HepG2 (cell line): ENCODE measurements at regions not wholly inside any gene's neighbourhood (a gene's known extent, or its start where the extent isn't known, plus 50 kb on each side); places are given as distances from the start of the nearest gene placed in this dataset.

Experiments
- ATAC-seq: fragments of 200-7000 bp; cut with Tn5 transposase; 3 replicates; pipeline ENCODE4 v1.9.1; 2020; ENCODE audit warnings: mild to moderate bottlenecking, moderate library complexity
- BruUV-seq: library from RNA; stranded (reverse); fragments of 400-500 nt; replicated peaks from 2 replicates; lab custom pipeline; 2021; lab: Mats Ljungman, UMichigan
- CTCF ChIA-PET: fragments of 300-600 bp; formaldehyde crosslinking; extraction: SDS; loops from one replicate; lab custom pipeline; 2021; ENCODE audit warnings: low total read pairs, inconsistent platforms, low intra/inter-chr PET ratio; lab: Yijun Ruan, JAX
- POLR2A ChIA-PET: fragments of 350-600 bp; sonication (Branson Sonifier 250); formaldehyde crosslinking; loops from one replicate; lab custom pipeline; 2020; ENCODE audit warnings: antibody characterized with exemption, inconsistent platforms; lab: Yijun Ruan, JAX
- DNase-seq: peaks from one replicate; pipeline ENCODE4 v3.0.0-alpha.2; 2015; ENCODE audit warnings: low spot score
- FAIRE-seq: peaks from 3 replicates; lab custom pipeline; 2011; peaks lifted over from hg19 to GRCh38; lab: Jason Lieb, UNC
- H2AFZ ChIP-seq: one replicate; pipeline ENCODE4 v1.6.1; 2011; ENCODE audit warnings: low read length, inconsistent platforms
- H3K27ac ChIP-seq: fragments of 300-600 bp; 3 replicates; pipeline ENCODE4 v1.8.0; 2011; ENCODE audit warnings: mixed run types, mild to moderate bottlenecking, mixed read lengths, low read length, inconsistent platforms; ENCODE audit not compliant: insufficient read depth; ENCODE audit errors: extremely low read length
- H3K27me3 ChIP-seq, 2 experiments: fragments of 200-600 bp in 1 of 2; 2 replicates in 1 of 2; 3 replicates in 1 of 2; pipeline versions ENCODE4 v1.6.0 to v1.8.0; 2011; ENCODE audit warnings: low read length in 2 of 2, mild to moderate bottlenecking in 2 of 2, moderate library complexity in 2 of 2, inconsistent platforms in 1 of 2; ENCODE audit not compliant: insufficient read depth in 2 of 2, control insufficient read depth in 1 of 2
- H3K36me3 ChIP-seq, 2 experiments: fragments of 200-600 bp in 1 of 2; replicated peaks in 1 of 2; 2 replicates in 1 of 2; 3 replicates in 1 of 2; pipeline versions ENCODE4 v1.5.1 to v1.8.0; 2011; ENCODE audit warnings: low read length in 2 of 2, inconsistent platforms in 1 of 2; ENCODE audit not compliant: insufficient read depth in 2 of 2, control insufficient read depth in 1 of 2
- H3K4me1 ChIP-seq: 2 replicates; pipeline ENCODE4 v1.5.1; 2012; ENCODE audit warnings: low read length, inconsistent platforms; ENCODE audit not compliant: insufficient read depth
- H3K4me2 ChIP-seq: 2 replicates; pipeline ENCODE4 v1.6.0; 2011; ENCODE audit warnings: low read depth, low read length, inconsistent platforms
- H3K4me3 ChIP-seq, 3 experiments: fragments of 200-600 bp in 1 of 3; sonication (generic), shearing (Covaris generic) in 1 of 3; replicated peaks in 1 of 3; 2 replicates each; pipeline ENCODE4 v1.5.1; 2011 to 2016; ENCODE audit warnings: low read length in 3 of 3, inconsistent platforms in 2 of 3, low read depth in 2 of 3, mild to moderate bottlenecking in 2 of 3, control low read depth in 1 of 3, mixed read lengths in 1 of 3; ENCODE audit not compliant: insufficient read depth in 1 of 3
- H3K79me2 ChIP-seq: one replicate; pipeline ENCODE4 v1.6.1; 2011; ENCODE audit warnings: low read length, inconsistent platforms; ENCODE audit not compliant: insufficient read depth
- H3K9ac ChIP-seq: 2 replicates; pipeline ENCODE4 v1.6.0; 2011; ENCODE audit warnings: mild to moderate bottlenecking, low read depth, low read length, inconsistent platforms; ENCODE audit not compliant: insufficient read depth
- H3K9me3 ChIP-seq: 2 replicates; pipeline ENCODE4 v1.5.1; 2012; ENCODE audit warnings: mild to moderate bottlenecking, low read length
- H4K20me1 ChIP-seq: 2 replicates; pipeline ENCODE4 v1.6.0; 2011; ENCODE audit warnings: inconsistent platforms, mild to moderate bottlenecking, low read length, moderate library complexity; ENCODE audit not compliant: insufficient read depth
- ARNT ChIP-seq: fragments of 450-650 bp; IDR thresholded peaks from 2 replicates; pipeline ENCODE4 v1.6.1; 2017
- BRF2 ChIP-seq: sonication (generic); formaldehyde crosslinking; IDR thresholded peaks from 2 replicates; pipeline ENCODE4 v1.8.1; 2022; ENCODE audit warnings: mild to moderate bottlenecking, missing genetic modification reagents
- HOXA9 ChIP-seq: sonication (generic); formaldehyde crosslinking; IDR thresholded peaks from 2 replicates; pipeline ENCODE4 v1.8.1; 2022; ENCODE audit warnings: missing genetic modification reagents, mild to moderate bottlenecking, moderate library complexity, borderline replicate concordance
- NFIB ChIP-seq: sonication (generic); formaldehyde crosslinking; IDR thresholded peaks from 2 replicates; pipeline ENCODE4 v1.9.0; 2021; ENCODE audit warnings: missing genetic modification reagents, mild to moderate bottlenecking, borderline replicate concordance
- RBM22 ChIP-seq: fragments of 200-400 bp; formaldehyde crosslinking; optimal IDR thresholded peaks from 2 replicates; pipeline ENCODE3; 2017; ENCODE audit warnings: mild to moderate bottlenecking, low read length, moderate library complexity
- SRSF1 ChIP-seq: fragments of 200-400 bp; formaldehyde crosslinking; optimal IDR thresholded peaks from 2 replicates; pipeline ENCODE3; 2017; ENCODE audit warnings: mild to moderate bottlenecking, low read depth, low read length, moderate library complexity
- TSC22D2 ChIP-seq: sonication (generic); formaldehyde crosslinking; IDR thresholded peaks from 2 replicates; pipeline ENCODE4 v1.5.1; 2020; ENCODE audit warnings: missing genetic modification reagents, mild to moderate bottlenecking, borderline replicate concordance
- ZMAT3 ChIP-seq: sonication (generic); formaldehyde crosslinking; conservative IDR thresholded peaks from 2 replicates; pipeline ENCODE4 v1.7.0; 2021; ENCODE audit warnings: missing genetic modification reagents
- ZMYM4 ChIP-seq: sonication (generic); formaldehyde crosslinking; IDR thresholded peaks from 2 replicates; pipeline ENCODE4 v1.8.1; 2023; ENCODE audit warnings: mild to moderate bottlenecking, missing genetic modification reagents
- WGBS: methylation state at CpG from one replicate; pipeline ENCODE4 v1.1.6; 2017; ENCODE audit warnings: low lambda C conversion rate; 5-methylcytosine and 5-hydroxymethylcytosine counted together
- in situ Hi-C: cut with HindIII; loops from 2 replicates; pipeline ENCODE4 v1.10.0; 2017; ENCODE audit warnings: low pct_unique_long_range_greater_than_20kb; ENCODE audit not compliant: extremely low pct_ligation_motif_present
- intact Hi-C: fragments of 100-400 bp; cut with micrococcal nuclease; formaldehyde crosslinking; loops from one replicate; pipeline ENCODE4 v1.10.0; 2022; ENCODE audit not compliant: unreplicated experiment
- TF ChIP-seq, protein P1 (sequence below): sonication (generic); formaldehyde crosslinking; IDR thresholded peaks from 2 replicates; pipeline ENCODE4 v1.5.1; 2020; ENCODE audit warnings: mild to moderate bottlenecking, missing genetic modification reagents, borderline replicate concordance

GRCh38 chr2:187842315-187842714, 288.1 kb upstream of the TFPI start:
- no peaks in the 10 kb centered on the region for H3K9me3 ChIP-seq
- H3K27me3 ChIP-seq, result no peaks in the 10 kb centered on the region
- H3K36me3 ChIP-seq, result no peaks in the 10 kb centered on the region
- in situ Hi-C loops (loop anchor here (5.0 to 25.0 kb wide), 3 partner anchors 260 to 980 kb away; no protein-coding TSS in a partner anchor), intact Hi-C loops (loop anchor here (5.0 to 10.0 kb wide), 4 partner anchors 185 to 705 kb away; no protein-coding TSS in a partner anchor)
- peak; percentile 28 for FAIRE-seq
- H3K79me2 ChIP-seq, result no peaks in the 10 kb centered on the region
- H3K4me3 ChIP-seq, result no peak overlapping the region
- ChIA-PET CTCF (interaction anchor here (1.5 to 3.1 kb wide), 4 partner anchors 261 to 980 kb away, joined by 8 to 42 read pairs (median 18); no protein-coding TSS in a partner anchor), POLR2A (no interaction called here)
- H3K4me2 ChIP-seq, result no peak overlapping the region
- no peak for DNase-seq
- H2AFZ ChIP-seq, result no peak overlapping the region
- ATAC-seq, result no peak
- no TSS peak for BruUV-seq
- WGBS, result 23% methylated on average over 4 of the region's 4 CpGs
- no peaks in the 10 kb centered on the region for H4K20me1 ChIP-seq
- H3K27ac ChIP-seq, result no peak overlapping the region
- no peaks in the 10 kb centered on the region for H3K4me1 ChIP-seq
- no peak overlapping the region for H3K9ac ChIP-seq
- no peak for TF ChIP-seq TSC22D2 (CRISPR knock-in tag)
- no peak for TF ChIP-seq BRF2
- no peak for TF ChIP-seq ARNT
- TF ChIP-seq RBM22, result no peak
- no peak for TF ChIP-seq NFIB (CRISPR knock-in tag)
- TF ChIP-seq, protein P1, sequence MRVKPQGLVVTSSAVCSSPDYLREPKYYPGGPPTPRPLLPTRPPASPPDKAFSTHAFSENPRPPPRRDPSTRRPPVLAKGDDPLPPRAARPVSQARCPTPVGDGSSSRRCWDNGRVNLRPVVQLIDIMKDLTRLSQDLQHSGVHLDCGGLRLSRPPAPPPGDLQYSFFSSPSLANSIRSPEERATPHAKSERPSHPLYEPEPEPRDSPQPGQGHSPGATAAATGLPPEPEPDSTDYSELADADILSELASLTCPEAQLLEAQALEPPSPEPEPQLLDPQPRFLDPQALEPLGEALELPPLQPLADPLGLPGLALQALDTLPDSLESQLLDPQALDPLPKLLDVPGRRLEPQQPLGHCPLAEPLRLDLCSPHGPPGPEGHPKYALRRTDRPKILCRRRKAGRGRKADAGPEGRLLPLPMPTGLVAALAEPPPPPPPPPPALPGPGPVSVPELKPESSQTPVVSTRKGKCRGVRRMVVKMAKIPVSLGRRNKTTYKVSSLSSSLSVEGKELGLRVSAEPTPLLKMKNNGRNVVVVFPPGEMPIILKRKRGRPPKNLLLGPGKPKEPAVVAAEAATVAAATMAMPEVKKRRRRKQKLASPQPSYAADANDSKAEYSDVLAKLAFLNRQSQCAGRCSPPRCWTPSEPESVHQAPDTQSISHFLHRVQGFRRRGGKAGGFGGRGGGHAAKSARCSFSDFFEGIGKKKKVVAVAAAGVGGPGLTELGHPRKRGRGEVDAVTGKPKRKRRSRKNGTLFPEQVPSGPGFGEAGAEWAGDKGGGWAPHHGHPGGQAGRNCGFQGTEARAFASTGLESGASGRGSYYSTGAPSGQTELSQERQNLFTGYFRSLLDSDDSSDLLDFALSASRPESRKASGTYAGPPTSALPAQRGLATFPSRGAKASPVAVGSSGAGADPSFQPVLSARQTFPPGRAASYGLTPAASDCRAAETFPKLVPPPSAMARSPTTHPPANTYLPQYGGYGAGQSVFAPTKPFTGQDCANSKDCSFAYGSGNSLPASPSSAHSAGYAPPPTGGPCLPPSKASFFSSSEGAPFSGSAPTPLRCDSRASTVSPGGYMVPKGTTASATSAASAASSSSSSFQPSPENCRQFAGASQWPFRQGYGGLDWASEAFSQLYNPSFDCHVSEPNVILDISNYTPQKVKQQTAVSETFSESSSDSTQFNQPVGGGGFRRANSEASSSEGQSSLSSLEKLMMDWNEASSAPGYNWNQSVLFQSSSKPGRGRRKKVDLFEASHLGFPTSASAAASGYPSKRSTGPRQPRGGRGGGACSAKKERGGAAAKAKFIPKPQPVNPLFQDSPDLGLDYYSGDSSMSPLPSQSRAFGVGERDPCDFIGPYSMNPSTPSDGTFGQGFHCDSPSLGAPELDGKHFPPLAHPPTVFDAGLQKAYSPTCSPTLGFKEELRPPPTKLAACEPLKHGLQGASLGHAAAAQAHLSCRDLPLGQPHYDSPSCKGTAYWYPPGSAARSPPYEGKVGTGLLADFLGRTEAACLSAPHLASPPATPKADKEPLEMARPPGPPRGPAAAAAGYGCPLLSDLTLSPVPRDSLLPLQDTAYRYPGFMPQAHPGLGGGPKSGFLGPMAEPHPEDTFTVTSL, result no peak
- no peak for TF ChIP-seq HOXA9
- no peak for TF ChIP-seq ZMYM4 (CRISPR knock-in tag)
- TF ChIP-seq SRSF1, result no peak
- no peak for TF ChIP-seq ZMAT3 (CRISPR knock-in tag)
